ENCODE measurements at regions not wholly inside any gene's neighbourhood (a gene's known extent, or its start where the extent isn't known, plus 50 kb on each side); places are given as distances from the start of the nearest gene placed in this dataset.
A peak's percentile ranks its signal among the peaks of the same experiment; 100 is the strongest.

DNA sequence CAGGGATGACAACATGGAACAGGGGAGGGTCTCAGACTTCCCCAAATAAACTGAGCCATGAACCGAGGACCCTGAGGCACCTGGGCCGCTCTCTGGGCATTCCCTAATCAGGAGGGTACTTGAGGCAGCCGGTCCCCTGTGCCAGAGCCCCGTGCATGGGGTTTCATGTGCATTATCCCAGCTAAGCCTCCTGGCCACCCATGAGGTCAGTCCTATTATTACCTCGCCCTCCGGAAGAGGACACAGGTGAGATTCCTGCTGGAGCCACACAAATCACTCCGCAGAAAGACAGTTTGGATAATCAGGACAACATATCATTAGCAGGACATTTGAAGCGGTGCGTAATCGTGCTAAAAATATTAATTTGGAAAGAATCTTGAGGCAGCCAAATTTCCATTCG is 274.0 kb downstream of the PARN start:
- no peak overlapping the region for H3K27ac ChIP-seq (ENCODE audit: control insufficient read depth, insufficient read depth, low read length)
- H3K4me1 ChIP-seq (ENCODE audit: control insufficient read depth, extremely low read depth, insufficient read depth, low read length), result peaks cover 19% of the 10 kb centered on the region
- H3K27me3 ChIP-seq (ENCODE audit: control insufficient read depth, extremely low read depth, insufficient read depth, low read length), result no peaks in the 10 kb centered on the region
- no peak for TF ChIP-seq EZH2 (IDR thresholded peaks at IDR 0.05; ENCODE audit: low read length)
- TF ChIP-seq, protein P1, sequence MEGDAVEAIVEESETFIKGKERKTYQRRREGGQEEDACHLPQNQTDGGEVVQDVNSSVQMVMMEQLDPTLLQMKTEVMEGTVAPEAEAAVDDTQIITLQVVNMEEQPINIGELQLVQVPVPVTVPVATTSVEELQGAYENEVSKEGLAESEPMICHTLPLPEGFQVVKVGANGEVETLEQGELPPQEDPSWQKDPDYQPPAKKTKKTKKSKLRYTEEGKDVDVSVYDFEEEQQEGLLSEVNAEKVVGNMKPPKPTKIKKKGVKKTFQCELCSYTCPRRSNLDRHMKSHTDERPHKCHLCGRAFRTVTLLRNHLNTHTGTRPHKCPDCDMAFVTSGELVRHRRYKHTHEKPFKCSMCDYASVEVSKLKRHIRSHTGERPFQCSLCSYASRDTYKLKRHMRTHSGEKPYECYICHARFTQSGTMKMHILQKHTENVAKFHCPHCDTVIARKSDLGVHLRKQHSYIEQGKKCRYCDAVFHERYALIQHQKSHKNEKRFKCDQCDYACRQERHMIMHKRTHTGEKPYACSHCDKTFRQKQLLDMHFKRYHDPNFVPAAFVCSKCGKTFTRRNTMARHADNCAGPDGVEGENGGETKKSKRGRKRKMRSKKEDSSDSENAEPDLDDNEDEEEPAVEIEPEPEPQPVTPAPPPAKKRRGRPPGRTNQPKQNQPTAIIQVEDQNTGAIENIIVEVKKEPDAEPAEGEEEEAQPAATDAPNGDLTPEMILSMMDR (optimal IDR thresholded peaks at IDR 0.05 in 1 of 3, IDR thresholded peaks at IDR 0.05 in 1 of 3, conservative IDR thresholded peaks at IDR 0.05 in 1 of 3; ENCODE audit: extremely low read depth in 1 of 3, insufficient read depth in 2 of 3, low read length in 3 of 3), result no peak
- FAIRE-seq, result no peak
- H3K9me1 ChIP-seq (ENCODE audit: control insufficient read depth, extremely low read depth, insufficient read depth, low read length), result no peaks in the 10 kb centered on the region
- H3K79me2 ChIP-seq (ENCODE audit: control insufficient read depth, insufficient read depth, low read length), result no peaks in the 10 kb centered on the region
- DNase-seq (ENCODE audit: low read depth, low spot score), result no peak
- no peaks in the 10 kb centered on the region for H3K36me3 ChIP-seq (ENCODE audit: control insufficient read depth in 2 of 2, extremely low read depth in 1 of 2, insufficient read depth in 2 of 2, low read length in 2 of 2)
- H3K9me3 ChIP-seq (ENCODE audit: control insufficient read depth, low read depth, low read length), result no peaks in the 10 kb centered on the region
- dilution Hi-C loops (cut with MboI; ENCODE audit: extremely low pct_ligation_motif_present, low sequenced_read_pairs), result no loop called here
- no peak overlapping the region for H3K9ac ChIP-seq (ENCODE audit: control insufficient read depth, extremely low read depth, insufficient read depth, low read length)
- H3K4me2 ChIP-seq (ENCODE audit: control insufficient read depth, extremely low read depth, insufficient read depth, low read depth, low read length), result no peak overlapping the region
- H4K20me1 ChIP-seq (ENCODE audit: control insufficient read depth, extremely low read depth, insufficient read depth, low read length), result no peaks in the 10 kb centered on the region
- no peak overlapping the region for H3K4me3 ChIP-seq (ENCODE audit: control insufficient read depth in 2 of 3, extremely low read depth in 1 of 3, insufficient read depth in 2 of 3, low read depth in 1 of 3, low read length in 3 of 3)
- H2AFZ ChIP-seq (ENCODE audit: control insufficient read depth, low read length), result no peak overlapping the region

DNA sequence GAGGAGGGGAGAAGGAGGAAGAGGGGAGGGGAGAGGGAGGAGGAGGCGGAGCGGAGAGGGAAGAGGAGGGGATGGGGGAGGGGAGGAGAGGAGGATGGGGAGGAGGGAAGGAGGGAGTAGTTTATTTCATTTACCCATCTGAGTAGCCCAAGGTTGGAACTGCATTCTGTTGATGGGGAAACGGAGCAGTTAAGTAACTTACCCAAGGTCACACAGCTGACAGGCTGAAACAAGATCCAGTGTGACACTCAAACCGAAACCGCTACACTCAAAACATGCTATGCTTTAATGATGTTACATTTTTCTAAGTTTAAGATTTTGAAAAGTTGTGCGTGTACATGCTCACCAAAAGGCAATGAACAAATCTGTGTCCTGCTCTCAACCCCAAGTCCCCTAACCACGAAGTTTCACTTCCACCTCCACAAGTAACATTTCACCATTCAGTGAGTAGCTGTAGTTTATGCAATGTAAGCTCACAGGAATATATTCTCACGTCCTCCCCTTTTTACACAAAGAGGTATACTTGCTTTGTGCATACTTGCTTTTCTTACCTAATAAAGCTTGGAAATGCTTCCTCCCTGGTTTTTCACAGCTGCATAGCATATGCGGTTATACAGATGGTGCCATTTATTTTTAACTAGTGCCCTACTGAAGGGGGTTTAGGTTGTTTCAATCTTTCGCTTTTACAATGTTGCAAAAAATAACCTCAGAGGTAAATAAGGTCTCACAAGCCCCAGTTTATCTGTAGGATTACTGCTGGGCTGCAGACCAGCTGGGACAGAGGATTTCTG is 275.3 kb downstream of the PARN start:
- H3K27ac ChIP-seq (ENCODE audit: control insufficient read depth, insufficient read depth, low read length), result no peak overlapping the region
- H3K79me2 ChIP-seq (ENCODE audit: control insufficient read depth, insufficient read depth, low read length), result no peaks in the 10 kb centered on the region
- dilution Hi-C loops (cut with MboI; ENCODE audit: extremely low pct_ligation_motif_present, low sequenced_read_pairs), result no loop called here
- no peaks in the 10 kb centered on the region for H3K36me3 ChIP-seq (ENCODE audit: control insufficient read depth in 2 of 2, extremely low read depth in 1 of 2, insufficient read depth in 2 of 2, low read length in 2 of 2)
- H3K4me3 ChIP-seq (ENCODE audit: control insufficient read depth in 2 of 3, extremely low read depth in 1 of 3, insufficient read depth in 2 of 3, low read depth in 1 of 3, low read length in 3 of 3), result no peak overlapping the region
- H4K20me1 ChIP-seq (ENCODE audit: control insufficient read depth, extremely low read depth, insufficient read depth, low read length), result no peaks in the 10 kb centered on the region
- peaks cover 19% of the 10 kb centered on the region for H3K4me1 ChIP-seq (ENCODE audit: control insufficient read depth, extremely low read depth, insufficient read depth, low read length)
- H3K4me2 ChIP-seq (ENCODE audit: control insufficient read depth, extremely low read depth, insufficient read depth, low read depth, low read length), result peak overlapping the region; percentile 27
- no peak for TF ChIP-seq EZH2 (IDR thresholded peaks at IDR 0.05; ENCODE audit: low read length)
- TF ChIP-seq, protein P1 (optimal IDR thresholded peaks at IDR 0.05 in 1 of 3, IDR thresholded peaks at IDR 0.05 in 1 of 3, conservative IDR thresholded peaks at IDR 0.05 in 1 of 3; ENCODE audit: extremely low read depth in 1 of 3, insufficient read depth in 2 of 3, low read length in 3 of 3), result no peak
- H3K9ac ChIP-seq (ENCODE audit: control insufficient read depth, extremely low read depth, insufficient read depth, low read length), result no peak overlapping the region
- no peaks in the 10 kb centered on the region for H3K9me3 ChIP-seq (ENCODE audit: control insufficient read depth, low read depth, low read length)
- FAIRE-seq (no peak), DNase-seq (ENCODE audit: low read depth, low spot score) (no peak)
- no peak overlapping the region for H2AFZ ChIP-seq (ENCODE audit: control insufficient read depth, low read length)
- H3K9me1 ChIP-seq (ENCODE audit: control insufficient read depth, extremely low read depth, insufficient read depth, low read length), result no peaks in the 10 kb centered on the region
- H3K27me3 ChIP-seq (ENCODE audit: control insufficient read depth, extremely low read depth, insufficient read depth, low read length), result no peaks in the 10 kb centered on the region
